Heart right ventricle (tissue), 16 donors: ENCODE measurements at regions not wholly inside any gene's neighbourhood (a gene's known extent, or its start where the extent isn't known, plus 50 kb on each side); places are given as distances from the start of the nearest gene placed in this dataset.

Experiments
- ATAC-seq, 8 donors: fragments of 200-7000 bp; cut with Tn5 transposase; one replicate each; pipeline ENCODE4 v1.9.1; 2020; ENCODE audit warnings: mild to moderate bottlenecking in 8 of 8, moderate library complexity in 8 of 8, moderate number of reproducible peaks in 1 of 8
- DNase-seq, 2 donors: peaks; one replicate each; pipeline ENCODE4 v3.0.0-alpha.2; 2020
- H3K27ac ChIP-seq, 10 donors: fragments of 200-600 bp; sonication (generic) in 2 of 10; one replicate each; pipeline versions ENCODE4 v1.5.0 to v1.8.0; 2020 to 2022; ENCODE audit warnings: mild to moderate bottlenecking in 3 of 10
- H3K27me3 ChIP-seq, 7 donors: fragments of 200-600 bp; one replicate each; pipeline ENCODE4 v1.8.0; 2021 to 2022; ENCODE audit warnings: mild to moderate bottlenecking in 2 of 7
- H3K36me3 ChIP-seq, 9 donors: fragments of 200-600 bp; sonication (generic) in 1 of 9; one replicate each; pipeline versions ENCODE4 v1.5.0 to v1.8.0; 2020 to 2022; ENCODE audit warnings: mild to moderate bottlenecking in 2 of 9
- H3K4me1 ChIP-seq, 9 donors: fragments of 200-600 bp; sonication (generic) in 1 of 9; one replicate each; pipeline versions ENCODE4 v1.5.0 to v1.8.0; 2020 to 2022; ENCODE audit warnings: mild to moderate bottlenecking in 4 of 9
- H3K4me3 ChIP-seq, 10 donors: fragments of 200-600 bp; sonication (generic) in 2 of 10; one replicate each; pipeline versions ENCODE4 v1.5.0 to v1.8.0; 2020 to 2022; ENCODE audit warnings: mild to moderate bottlenecking in 7 of 10, moderate library complexity in 2 of 10
- H3K9me3 ChIP-seq, 11 donors: fragments of 200-600 bp in 10 of 11; sonication (generic) in 2 of 11; one replicate each; pipeline versions ENCODE4 v1.5.0 to v1.8.0; 2013 to 2022; ENCODE audit warnings: mild to moderate bottlenecking in 2 of 11, control low read depth in 1 of 11, moderate library complexity in 1 of 11
- WGBS, 2 donors: extraction: QIAGEN DNeasy Blood & Tissue Kit; methylation state at CpG; one replicate each; pipeline ENCODE4 v1.1.7; 2013; ENCODE audit warnings: inconsistent platforms in 1 of 2; 5-methylcytosine and 5-hydroxymethylcytosine counted together
- intact Hi-C, 10 donors: fragments of 100-400 bp; cut with DNase I; formaldehyde crosslinking; loops; one replicate each; pipeline versions ENCODE4 v1.11.1 to v1.14.2; 2022
- TF ChIP-seq, protein P1 (sequence below), 9 donors: fragments of 200-600 bp; sonication (generic) in 2 of 9; IDR thresholded peaks; one replicate each; pipeline versions ENCODE4 v1.5.0 to v1.8.0; 2021 to 2022; ENCODE audit warnings: antibody characterized with exemption in 9 of 9, mild to moderate bottlenecking in 5 of 9, moderate library complexity in 1 of 9
- donor health status: Arrhythmogenic right ventricular cardiomyopathy.
- donor health status: ischemic (EF 13 %, LVEDD 7.1; RV severe dilation, severe dysfunction).
- donor health status: healthy with polysubstance abuse.
- donor health status: DM: no; HTN: yes; CAD: no.
- donor health status: DM: no; HTN: no; CAD: no.
- donor health status: ischemic (EF 25% LVEDD 6.9; RV normal size, moderate dysfunction).
- donor health status: ischemic (EF 25% LVEDD 5.7; RV mildly dilated, moderate dysfunction).
- donor health status: healthy.
- donor health status: DM: yes; HTN: yes; CAD: no.
- donor health status: Ischemic cardiomyopathy.
- donor health status: ischemic (EF 35%, LVEDD 5.7; RV mildly dilated, moderate dysfunction).
- donor health status: nonischemic (EF 11% LVEDD 7.7; RV severe dilation, severe dysfunction).
- donor health status: DM: yes; HTN: yes; CAD: no.
- donor health status: PGD.
- donor health status: ischemic (EF 29% LVEDD 5.4; RV normal size, mild dysfunction).
- donor health status: nonischemic (EF 23%, LVEDD 6.1; RV moderate dilation, normal function).

DNA sequence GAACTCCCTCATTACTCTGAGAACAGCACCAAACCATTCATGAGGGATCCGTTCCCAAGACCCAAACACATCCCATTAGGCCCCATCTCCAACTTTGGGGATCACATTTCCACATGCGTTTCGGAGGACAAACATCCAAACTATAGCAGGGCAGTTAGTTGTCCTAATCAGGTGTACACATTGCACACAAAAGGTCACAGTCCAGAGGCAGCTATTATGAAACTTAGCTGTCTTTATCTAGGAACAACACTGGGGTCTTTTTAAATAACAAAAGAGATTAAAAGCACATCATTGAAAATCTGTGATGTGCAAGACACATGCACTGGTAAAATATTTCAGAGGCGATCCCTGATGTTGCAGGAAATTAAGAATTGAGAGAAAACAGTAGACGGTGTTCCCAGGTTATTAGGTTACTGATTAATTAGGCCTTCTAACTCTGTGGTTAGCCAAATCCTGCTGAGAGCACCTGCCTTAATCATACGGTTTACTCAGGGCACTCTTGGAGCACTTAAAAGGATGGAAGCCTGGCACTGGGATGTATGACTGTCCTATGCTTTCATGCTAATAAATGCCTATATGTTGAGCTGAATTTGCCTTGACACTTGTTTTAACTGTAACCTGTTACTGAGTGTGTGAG lies 1574.5 kb upstream of the WWC1 start:
- DNase-seq (no peak), ATAC-seq (no peak)
- peaks cover 0 to 5% (median 0%) of the 10 kb centered on the region in 9 donors for H3K4me1 ChIP-seq
- no peak overlapping the region for H3K27ac ChIP-seq
- TF ChIP-seq, protein P1, sequence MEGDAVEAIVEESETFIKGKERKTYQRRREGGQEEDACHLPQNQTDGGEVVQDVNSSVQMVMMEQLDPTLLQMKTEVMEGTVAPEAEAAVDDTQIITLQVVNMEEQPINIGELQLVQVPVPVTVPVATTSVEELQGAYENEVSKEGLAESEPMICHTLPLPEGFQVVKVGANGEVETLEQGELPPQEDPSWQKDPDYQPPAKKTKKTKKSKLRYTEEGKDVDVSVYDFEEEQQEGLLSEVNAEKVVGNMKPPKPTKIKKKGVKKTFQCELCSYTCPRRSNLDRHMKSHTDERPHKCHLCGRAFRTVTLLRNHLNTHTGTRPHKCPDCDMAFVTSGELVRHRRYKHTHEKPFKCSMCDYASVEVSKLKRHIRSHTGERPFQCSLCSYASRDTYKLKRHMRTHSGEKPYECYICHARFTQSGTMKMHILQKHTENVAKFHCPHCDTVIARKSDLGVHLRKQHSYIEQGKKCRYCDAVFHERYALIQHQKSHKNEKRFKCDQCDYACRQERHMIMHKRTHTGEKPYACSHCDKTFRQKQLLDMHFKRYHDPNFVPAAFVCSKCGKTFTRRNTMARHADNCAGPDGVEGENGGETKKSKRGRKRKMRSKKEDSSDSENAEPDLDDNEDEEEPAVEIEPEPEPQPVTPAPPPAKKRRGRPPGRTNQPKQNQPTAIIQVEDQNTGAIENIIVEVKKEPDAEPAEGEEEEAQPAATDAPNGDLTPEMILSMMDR (IDR thresholded peaks at IDR 0.05), result no peak
- WGBS, 2 donors, result 77 to 79% methylated on average over 6 of the region's 6 CpGs
- H3K4me3 ChIP-seq, result no peak overlapping the region
- H3K27me3 ChIP-seq, result no peaks in the 10 kb centered on the region
- intact Hi-C loops, result no loop called here
- peaks cover 0 to 19% (median 0%) of the 10 kb centered on the region in 11 donors for H3K9me3 ChIP-seq
- no peaks in the 10 kb centered on the region for H3K36me3 ChIP-seq

DNA sequence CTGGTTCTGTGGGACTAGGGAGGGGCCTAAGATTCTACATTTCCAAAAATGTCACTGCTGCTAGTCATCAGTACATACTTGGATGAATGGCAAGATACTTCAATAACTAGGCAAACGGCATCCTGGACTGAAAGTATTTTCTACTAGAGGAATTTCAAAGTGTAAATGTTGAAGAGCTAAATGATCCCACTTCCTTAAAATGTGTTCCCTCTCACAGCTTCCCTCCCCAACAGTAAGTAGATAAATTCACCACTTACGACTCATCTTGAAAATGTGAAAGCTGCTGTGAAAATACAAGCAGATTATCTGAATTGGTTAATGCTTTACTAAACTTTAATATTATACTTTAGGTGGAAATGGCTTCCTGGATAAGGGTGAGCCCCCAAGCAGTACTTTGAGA lies 1571.5 kb upstream of the WWC1 start:
- Histone ChIP-seq H3K4me3 (no peak overlapping the region), H3K36me3 (no peaks in the 10 kb centered on the region), H3K9me3 (peaks cover 0 to 8% (median 0%) of the 10 kb centered on the region in 11 donors), H3K4me1 (no peaks in the 10 kb centered on the region), H3K27ac (no peak overlapping the region), H3K27me3 (no peaks in the 10 kb centered on the region)
- no peak for ATAC-seq
- no peak for DNase-seq
- 60 to 71% methylated on average over 2 of the region's 2 CpGs for WGBS, 2 donors
- TF ChIP-seq, protein P1 (IDR thresholded peaks at IDR 0.05), result no peak
- intact Hi-C loops, result no loop called here

- Histone ChIP-seq H3K27ac (no peak overlapping the region), H3K27me3 (no peaks in the 10 kb centered on the region), H3K36me3 (no peaks in the 10 kb centered on the region), H3K4me1 (no peaks in the 10 kb centered on the region), H3K9me3 (peaks cover 0 to 8% (median 0%) of the 10 kb centered on the region in 11 donors), H3K4me3 (no peak overlapping the region)
- WGBS, 2 donors, result 87 to 89% methylated on average over 2 of the region's 2 CpGs
- intact Hi-C loops, result no loop called here
- TF ChIP-seq, protein P1 (IDR thresholded peaks at IDR 0.05), result no peak
- no peak for ATAC-seq
- no peak for DNase-seq
These were observed 1568.5 kb upstream of the WWC1 start for GRCh38 chr5:166722939-166723338.

- TF ChIP-seq, protein P1 (IDR thresholded peaks at IDR 0.05), result no peak
- ATAC-seq, result no peak
These were observed 1567.2 kb upstream of the WWC1 start for GRCh38 chr5:166724284-166724683.

More at GRCh38 chr5:166724284-166724683, 1567.2 kb upstream of the WWC1 start:
- no peaks in the 10 kb centered on the region for H3K36me3 ChIP-seq
- intact Hi-C loops, result no loop called here
- H3K4me1 ChIP-seq, result no peaks in the 10 kb centered on the region
- 79 to 81% methylated on average over 5 of the region's 5 CpGs for WGBS, 2 donors
- H3K27me3 ChIP-seq, result no peaks in the 10 kb centered on the region
- no peak overlapping the region for H3K4me3 ChIP-seq
- H3K9me3 ChIP-seq, result peaks cover 0 to 8% (median 0%) of the 10 kb centered on the region in 11 donors
- H3K27ac ChIP-seq, result no peak overlapping the region
- DNase-seq, result no peak
